Kidney capillary endothelial cell (primary cell): ENCODE measurements at regions not wholly inside any gene's neighbourhood (a gene's known extent, or its start where the extent isn't known, plus 50 kb on each side); places are given as distances from the start of the nearest gene placed in this dataset.

Experiments
- DNase-seq: peaks from one replicate; pipeline ENCODE4 v3.0.0-alpha.2; 2018; ENCODE audit warnings: low spot score

DNA sequence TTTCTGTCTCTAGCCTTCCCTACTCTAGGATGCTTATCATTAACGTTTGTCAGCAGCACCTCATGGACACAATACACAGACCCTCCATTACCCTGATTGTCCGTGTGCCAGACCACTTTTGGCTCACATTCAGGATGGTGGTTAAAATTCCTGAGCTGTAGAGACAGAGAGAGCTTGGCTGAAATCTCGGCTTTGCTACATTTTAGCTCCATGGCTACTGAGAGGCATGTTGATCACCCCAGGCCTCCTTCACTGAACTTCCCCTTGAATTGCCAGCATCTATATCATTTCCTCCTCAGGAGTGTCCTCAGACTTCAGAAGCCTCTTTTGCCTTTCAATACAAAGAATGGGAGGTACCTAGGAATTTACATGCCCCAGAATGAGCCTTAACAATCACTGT is 104.7 kb upstream of the ISL1 start:
- no peak for DNase-seq

DNA sequence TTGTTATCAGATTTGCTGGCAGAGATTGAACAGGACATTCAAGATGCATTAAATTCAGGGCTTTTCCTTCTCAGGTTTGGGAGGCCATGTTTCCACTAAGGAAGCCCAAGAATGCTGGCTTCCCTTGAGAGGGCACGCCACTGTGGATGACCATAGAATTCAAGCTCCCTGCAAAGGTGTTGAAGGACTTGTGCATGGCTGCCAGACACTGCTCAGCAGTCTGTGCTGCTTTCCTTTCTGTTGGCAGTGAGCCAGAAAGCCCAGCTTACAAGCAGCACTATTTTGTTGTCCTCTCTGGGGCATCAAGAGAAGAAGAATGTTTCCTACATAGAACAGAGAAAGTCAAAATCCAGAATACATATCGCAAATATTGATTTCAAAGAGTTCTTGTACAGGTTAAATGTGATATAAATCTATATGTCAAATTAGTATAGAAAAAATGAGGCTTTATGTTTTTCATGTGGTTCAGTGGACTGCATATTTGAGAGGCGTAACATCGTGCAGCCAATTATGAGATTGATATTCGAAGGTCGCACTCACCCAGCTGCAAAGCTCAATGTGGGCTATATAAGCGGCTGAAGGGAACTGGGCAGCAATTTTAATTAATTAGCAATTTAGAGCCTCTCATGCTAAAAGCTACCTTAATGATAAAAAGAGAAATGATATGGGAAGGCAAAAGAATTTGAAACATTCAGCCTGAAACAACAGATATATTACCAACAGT is 103.1 kb upstream of the ISL1 start:
- DNase-seq: no peak

DNA sequence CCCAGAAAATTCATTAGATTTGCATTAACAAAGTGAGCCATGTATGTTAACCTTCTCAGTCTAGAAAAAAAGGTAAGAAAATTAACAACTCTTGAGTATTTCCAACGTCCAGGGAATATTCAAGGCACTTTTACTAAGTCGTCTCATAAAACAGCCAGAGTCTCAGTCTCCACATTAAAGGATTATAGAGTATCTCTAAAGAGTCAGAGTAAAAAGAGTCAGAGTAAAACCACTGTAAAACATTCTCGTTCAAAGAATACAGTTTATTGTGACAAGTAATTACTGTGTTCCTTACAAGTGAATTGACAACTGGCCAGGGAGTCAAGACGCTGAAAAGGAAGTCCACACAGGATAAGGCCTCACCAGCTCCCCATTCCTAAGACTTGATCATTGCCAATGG is 97.2 kb upstream of the ISL1 start:
- DNase-seq: no peak

DNA sequence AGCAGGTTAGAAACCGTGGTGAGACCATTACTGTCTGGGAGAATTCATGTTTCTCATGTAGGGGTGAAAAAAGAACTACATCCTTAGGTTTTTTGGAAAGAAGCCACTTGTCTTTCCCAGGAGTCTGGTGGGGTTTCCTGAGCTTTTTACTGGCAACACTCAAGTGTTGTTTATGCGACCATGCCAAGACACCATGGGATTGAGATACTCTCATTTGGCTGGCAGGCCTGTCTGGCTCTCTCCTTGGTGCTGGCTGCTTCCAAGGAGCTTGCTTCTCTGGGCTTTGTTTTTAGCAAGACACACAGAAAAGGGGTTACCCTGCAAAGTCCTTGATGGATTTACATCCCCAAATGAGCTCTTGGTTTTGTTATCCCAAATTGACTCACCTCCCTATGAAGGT is 80.9 kb upstream of the ISL1 start:
- DNase-seq: no peak

DNA sequence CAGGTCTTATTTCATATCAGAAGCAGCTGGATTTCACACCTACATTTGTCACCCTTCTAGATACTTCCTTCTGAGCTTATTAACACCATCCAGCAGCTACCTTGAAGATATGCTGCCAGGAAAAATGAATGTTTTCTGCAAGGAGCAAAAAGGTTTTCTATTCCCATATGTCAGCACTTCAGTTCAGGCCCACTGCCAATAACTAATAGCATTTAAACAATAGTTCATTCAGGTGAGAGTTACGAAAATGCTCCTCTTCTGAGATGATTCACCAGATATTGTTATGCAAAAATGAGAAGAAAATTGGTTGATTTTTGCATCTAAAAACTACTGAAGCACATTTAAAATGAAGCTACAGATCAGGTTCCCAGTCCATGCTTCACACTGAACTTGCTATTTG is 56.4 kb upstream of the ISL1 start:
- DNase-seq: no peak
